Esophagus muscularis mucosa (tissue), 4 donors: ENCODE measurements at regions not wholly inside any gene's neighbourhood (a gene's known extent, or its start where the extent isn't known, plus 50 kb on each side); places are given as distances from the start of the nearest gene placed in this dataset.

Experiments used
- DNase-seq: peaks from one replicate; pipeline ENCODE4 v3.0.0-alpha.2; 2017; ENCODE audit errors: extremely low spot score
- H3K27ac ChIP-seq, 4 donors: fragments of 200-600 bp; sonication (generic); replicated peaks in 1 of 4; 1 replicate in 3 of 4; 2 replicates in 1 of 4; pipeline ENCODE4 v1.5.1; 2016 to 2019; ENCODE audit warnings: mild to moderate bottlenecking in 1 of 4
- H3K27me3 ChIP-seq, 4 donors: fragments of 200-600 bp; sonication (generic); one replicate each; pipeline versions ENCODE4 v1.5.1 to v1.6.0; 2016 to 2019
- H3K36me3 ChIP-seq, 4 donors: fragments of 200-600 bp; sonication (generic); one replicate each; pipeline ENCODE4 v1.5.1; 2016 to 2019
- H3K4me1 ChIP-seq, 4 donors: fragments of 200-600 bp; sonication (generic); one replicate each; pipeline ENCODE4 v1.5.1; 2016 to 2019
- H3K4me3 ChIP-seq, 4 donors: fragments of 200-600 bp; sonication (generic); 1 replicate in 2 of 4; 2 replicates in 2 of 4; pipeline ENCODE4 v1.5.1; 2016 to 2019; ENCODE audit warnings: mild to moderate bottlenecking in 4 of 4, moderate library complexity in 1 of 4
- H3K9me3 ChIP-seq, 4 donors: fragments of 200-600 bp; sonication (generic); 1 replicate in 3 of 4; 2 replicates in 1 of 4; pipeline ENCODE4 v1.5.1; 2016 to 2019
- EP300 ChIP-seq: sonication (generic); formaldehyde crosslinking; IDR thresholded peaks from one replicate; pipeline ENCODE4 v1.6.1; 2017; ENCODE audit warnings: antibody characterized with exemption
- POLR2A ChIP-seq: fragments of 450-650 bp; IDR thresholded peaks from one replicate; pipeline ENCODE4 v1.6.1; 2017; ENCODE audit warnings: antibody characterized with exemption, moderate library complexity, mild to moderate bottlenecking, low read depth
- POLR2AphosphoS5 ChIP-seq, 2 donors: sonication (generic); formaldehyde crosslinking; IDR thresholded peaks; one replicate each; pipeline ENCODE4 v1.6.1; 2017; ENCODE audit warnings: antibody characterized with exemption in 2 of 2
- WGBS: methylation state at CpG from one replicate; pipeline ENCODE4 v1.1.5; 2018; 5-methylcytosine and 5-hydroxymethylcytosine counted together
- intact Hi-C: fragments of 100-400 bp; cut with DNase I; formaldehyde crosslinking; loops from one replicate; pipeline ENCODE4 v1.15.1; 2023
- TF ChIP-seq, protein P1 (sequence below), 3 experiments: fragments of 200-600 bp in 2 of 3; fragments of 450-650 bp in 1 of 3; sonication (generic) in 2 of 3; IDR thresholded peaks; one replicate each; pipeline ENCODE4 v1.5.1; 2017 to 2019; ENCODE audit warnings: antibody characterized with exemption in 3 of 3, mild to moderate bottlenecking in 2 of 3, moderate library complexity in 1 of 3

DNA sequence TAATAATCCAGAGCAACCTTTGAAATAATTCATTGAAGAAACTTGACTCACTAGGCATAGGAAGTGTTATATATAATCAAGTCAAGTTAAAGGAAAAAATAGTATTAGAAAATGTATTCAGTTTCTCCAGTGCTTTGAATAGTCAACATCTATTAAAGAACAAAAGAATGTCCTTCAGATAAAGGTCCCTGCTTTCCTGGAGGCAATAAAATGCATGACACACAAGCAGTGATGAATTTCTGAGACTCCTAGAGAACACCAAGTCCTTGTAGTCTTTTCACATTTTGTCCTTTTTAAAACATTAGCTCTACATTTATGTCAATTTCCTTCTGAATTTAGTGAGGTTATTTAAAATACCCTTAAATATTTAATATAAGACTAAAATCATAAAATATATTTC is 695.5 kb downstream of the EPHA3 start:
- no peaks in the 10 kb centered on the region for H3K4me1 ChIP-seq
- H3K27ac ChIP-seq = no peak overlapping the region
- H3K4me3 ChIP-seq = no peak overlapping the region
- intact Hi-C loops = no loop called here
- no peaks in the 10 kb centered on the region for H3K27me3 ChIP-seq
- no peaks in the 10 kb centered on the region for H3K9me3 ChIP-seq
- no peaks in the 10 kb centered on the region for H3K36me3 ChIP-seq
- no peak for DNase-seq
- TF ChIP-seq EP300 (no peak), POLR2A (no peak), POLR2AphosphoS5 (IDR thresholded peaks at IDR 0.05) (no peak)
- TF ChIP-seq, protein P1, sequence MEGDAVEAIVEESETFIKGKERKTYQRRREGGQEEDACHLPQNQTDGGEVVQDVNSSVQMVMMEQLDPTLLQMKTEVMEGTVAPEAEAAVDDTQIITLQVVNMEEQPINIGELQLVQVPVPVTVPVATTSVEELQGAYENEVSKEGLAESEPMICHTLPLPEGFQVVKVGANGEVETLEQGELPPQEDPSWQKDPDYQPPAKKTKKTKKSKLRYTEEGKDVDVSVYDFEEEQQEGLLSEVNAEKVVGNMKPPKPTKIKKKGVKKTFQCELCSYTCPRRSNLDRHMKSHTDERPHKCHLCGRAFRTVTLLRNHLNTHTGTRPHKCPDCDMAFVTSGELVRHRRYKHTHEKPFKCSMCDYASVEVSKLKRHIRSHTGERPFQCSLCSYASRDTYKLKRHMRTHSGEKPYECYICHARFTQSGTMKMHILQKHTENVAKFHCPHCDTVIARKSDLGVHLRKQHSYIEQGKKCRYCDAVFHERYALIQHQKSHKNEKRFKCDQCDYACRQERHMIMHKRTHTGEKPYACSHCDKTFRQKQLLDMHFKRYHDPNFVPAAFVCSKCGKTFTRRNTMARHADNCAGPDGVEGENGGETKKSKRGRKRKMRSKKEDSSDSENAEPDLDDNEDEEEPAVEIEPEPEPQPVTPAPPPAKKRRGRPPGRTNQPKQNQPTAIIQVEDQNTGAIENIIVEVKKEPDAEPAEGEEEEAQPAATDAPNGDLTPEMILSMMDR (IDR thresholded peaks at IDR 0.05) = no peak

DNA sequence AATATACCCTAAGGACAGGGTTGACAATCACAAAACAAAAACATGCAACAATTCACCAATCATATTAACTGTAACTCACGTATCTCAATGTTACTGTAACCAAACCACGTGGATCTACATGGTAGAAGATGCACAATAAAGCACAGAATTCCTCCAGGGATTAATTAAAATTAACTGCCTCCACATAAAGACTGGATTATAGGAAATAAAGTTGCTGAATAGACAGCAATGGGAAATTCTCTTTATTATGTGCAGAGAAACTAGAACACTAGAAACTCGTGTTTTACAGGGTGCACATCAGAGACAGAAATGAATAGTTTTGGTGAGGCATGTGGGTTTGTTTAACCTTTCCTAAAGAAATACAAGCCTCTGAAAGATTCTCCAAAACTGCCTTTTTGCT is 696.3 kb downstream of the EPHA3 start:
- no peaks in the 10 kb centered on the region for H3K36me3 ChIP-seq
- intact Hi-C loops = no loop called here
- H3K27ac ChIP-seq = no peak overlapping the region
- H3K4me1 ChIP-seq = no peaks in the 10 kb centered on the region
- WGBS = 75% methylated on average over 3 of the region's 3 CpGs
- no peaks in the 10 kb centered on the region for H3K9me3 ChIP-seq
- DNase-seq = no peak
- H3K27me3 ChIP-seq = no peaks in the 10 kb centered on the region
- no peak overlapping the region for H3K4me3 ChIP-seq
- TF ChIP-seq POLR2A = no peak
- TF ChIP-seq POLR2AphosphoS5 (IDR thresholded peaks at IDR 0.05) = no peak
- TF ChIP-seq, protein P1 (IDR thresholded peaks at IDR 0.05) = no peak
- no peak for TF ChIP-seq EP300

DNA sequence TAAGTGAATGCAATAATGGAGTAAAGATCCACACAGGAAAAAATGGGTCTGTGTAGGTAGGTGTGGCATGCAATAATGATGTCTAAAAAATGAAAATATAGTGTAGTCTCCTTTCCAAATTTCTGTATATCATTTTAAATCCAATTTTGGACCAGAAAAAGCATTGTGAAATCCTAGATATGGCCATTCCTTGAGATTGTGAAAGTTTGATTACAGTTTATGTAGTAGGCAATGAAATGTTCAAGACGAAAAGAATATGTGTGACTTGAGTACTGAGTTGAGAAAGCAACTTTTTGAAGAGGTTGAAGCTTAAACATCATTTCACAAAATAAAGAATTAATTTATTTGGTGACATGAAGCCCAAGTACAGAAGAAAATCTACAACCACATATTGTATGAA is 698.7 kb downstream of the EPHA3 start:
- Histone ChIP-seq H3K27me3 (no peaks in the 10 kb centered on the region), H3K4me1 (no peaks in the 10 kb centered on the region), H3K4me3 (no peak overlapping the region), H3K9me3 (no peaks in the 10 kb centered on the region), H3K27ac (no peak overlapping the region), H3K36me3 (no peaks in the 10 kb centered on the region)
- DNase-seq = no peak
- 95% methylated on average over 1 of the region's 1 CpG for WGBS
- TF ChIP-seq, protein P1 (IDR thresholded peaks at IDR 0.05) = no peak
- TF ChIP-seq POLR2A = no peak
- TF ChIP-seq POLR2AphosphoS5 (IDR thresholded peaks at IDR 0.05) = no peak
- no peak for TF ChIP-seq EP300
- intact Hi-C loops = no loop called here

DNA sequence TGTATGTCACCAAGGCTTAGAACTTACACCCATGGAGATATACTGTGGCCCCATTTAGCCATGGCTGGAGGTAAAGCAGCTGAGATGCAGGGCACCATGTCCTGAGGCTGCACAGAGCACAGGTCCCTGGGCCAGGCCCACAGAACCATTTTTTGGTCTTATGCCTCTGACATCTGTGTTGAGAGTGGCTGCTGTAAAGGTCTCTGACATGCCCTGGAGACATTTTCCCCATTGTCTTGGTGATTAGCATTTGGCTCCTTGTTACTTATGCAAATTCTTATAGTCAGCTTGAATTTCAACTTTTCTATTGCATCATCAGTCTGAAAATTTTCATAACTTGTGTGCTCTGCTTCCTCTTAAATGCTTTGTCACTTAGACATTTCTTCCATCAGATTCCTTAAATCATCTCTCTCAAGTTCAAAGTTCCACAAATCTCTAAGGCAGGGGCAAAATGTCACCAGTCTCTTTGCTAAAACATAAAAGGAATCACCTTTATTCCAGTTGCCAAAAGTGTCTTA is 701.3 kb downstream of the EPHA3 start:
- TF ChIP-seq, protein P1 (IDR thresholded peaks at IDR 0.05) = no peak
- TF ChIP-seq EP300 (no peak), POLR2AphosphoS5 (IDR thresholded peaks at IDR 0.05) (no peak), POLR2A (no peak)
- Histone ChIP-seq H3K9me3 (no peaks in the 10 kb centered on the region), H3K27me3 (no peaks in the 10 kb centered on the region), H3K4me3 (no peak overlapping the region), H3K36me3 (no peaks in the 10 kb centered on the region), H3K27ac (no peak overlapping the region), H3K4me1 (no peaks in the 10 kb centered on the region)
- intact Hi-C loops = no loop called here
- no peak for DNase-seq

DNA sequence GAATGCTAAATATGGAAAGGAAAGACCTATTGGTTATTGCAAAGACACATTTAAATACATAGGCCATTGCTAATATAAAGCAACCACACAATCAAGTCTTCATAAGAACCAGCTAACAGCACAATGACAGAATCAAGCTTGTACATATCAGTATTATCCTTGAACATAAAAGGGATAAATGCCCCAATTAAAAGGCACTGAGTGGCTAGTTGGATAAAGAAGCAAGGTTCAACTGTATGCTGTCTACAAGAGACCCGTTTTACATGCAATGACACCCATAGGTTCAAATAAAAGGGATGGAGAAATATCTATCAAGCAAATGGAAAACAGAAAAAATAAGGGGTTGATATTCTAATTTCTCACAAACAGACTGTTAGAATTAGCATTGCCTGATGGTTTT is 706.1 kb downstream of the EPHA3 start:
- WGBS = 90% methylated on average over 1 of the region's 1 CpG
- H3K4me1 ChIP-seq = no peaks in the 10 kb centered on the region
- no peaks in the 10 kb centered on the region for H3K9me3 ChIP-seq
- TF ChIP-seq EP300 (no peak), POLR2A (no peak), POLR2AphosphoS5 (IDR thresholded peaks at IDR 0.05) (no peak)
- TF ChIP-seq, protein P1 (IDR thresholded peaks at IDR 0.05) = no peak
- DNase-seq = no peak
- no peaks in the 10 kb centered on the region for H3K27me3 ChIP-seq
- H3K27ac ChIP-seq = no peak overlapping the region
- intact Hi-C loops = no loop called here
- no peak overlapping the region for H3K4me3 ChIP-seq
- no peaks in the 10 kb centered on the region for H3K36me3 ChIP-seq
